ENCODE measurements at regions not wholly inside any gene's neighbourhood (a gene's known extent, or its start where the extent isn't known, plus 50 kb on each side); places are given as distances from the start of the nearest gene placed in this dataset.

DNA sequence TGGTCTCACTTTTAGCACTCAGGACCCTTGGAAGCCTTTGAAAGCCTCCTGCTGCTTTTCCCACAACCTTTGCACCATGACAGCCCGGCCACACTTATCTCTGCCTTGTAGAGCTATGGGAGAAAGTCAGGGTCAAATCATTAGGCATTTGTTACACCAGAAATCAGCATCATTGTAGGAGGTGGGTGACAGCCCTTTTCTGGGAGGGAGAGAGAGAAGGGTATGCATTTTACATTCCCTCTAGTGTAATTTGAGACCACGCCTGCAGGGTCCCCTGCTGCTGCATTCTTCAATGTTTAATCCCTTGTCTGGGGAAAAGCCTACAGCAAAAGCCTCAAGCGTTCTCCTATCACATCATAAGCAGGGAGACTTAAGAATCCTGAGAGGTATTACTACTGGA is 766.8 kb upstream of the FAM98A start:
- TF ChIP-seq, protein P1, sequence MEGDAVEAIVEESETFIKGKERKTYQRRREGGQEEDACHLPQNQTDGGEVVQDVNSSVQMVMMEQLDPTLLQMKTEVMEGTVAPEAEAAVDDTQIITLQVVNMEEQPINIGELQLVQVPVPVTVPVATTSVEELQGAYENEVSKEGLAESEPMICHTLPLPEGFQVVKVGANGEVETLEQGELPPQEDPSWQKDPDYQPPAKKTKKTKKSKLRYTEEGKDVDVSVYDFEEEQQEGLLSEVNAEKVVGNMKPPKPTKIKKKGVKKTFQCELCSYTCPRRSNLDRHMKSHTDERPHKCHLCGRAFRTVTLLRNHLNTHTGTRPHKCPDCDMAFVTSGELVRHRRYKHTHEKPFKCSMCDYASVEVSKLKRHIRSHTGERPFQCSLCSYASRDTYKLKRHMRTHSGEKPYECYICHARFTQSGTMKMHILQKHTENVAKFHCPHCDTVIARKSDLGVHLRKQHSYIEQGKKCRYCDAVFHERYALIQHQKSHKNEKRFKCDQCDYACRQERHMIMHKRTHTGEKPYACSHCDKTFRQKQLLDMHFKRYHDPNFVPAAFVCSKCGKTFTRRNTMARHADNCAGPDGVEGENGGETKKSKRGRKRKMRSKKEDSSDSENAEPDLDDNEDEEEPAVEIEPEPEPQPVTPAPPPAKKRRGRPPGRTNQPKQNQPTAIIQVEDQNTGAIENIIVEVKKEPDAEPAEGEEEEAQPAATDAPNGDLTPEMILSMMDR (conservative IDR thresholded peaks at IDR 0.05; ENCODE audit: low read length): no peak
- TF ChIP-seq EZH2phosphoT487 (IDR thresholded peaks at IDR 0.05; ENCODE audit: borderline replicate concordance): no peak
